ENCODE measurements at regions not wholly inside any gene's neighbourhood (a gene's known extent, or its start where the extent isn't known, plus 50 kb on each side); places are given as distances from the start of the nearest gene placed in this dataset.

- no peak overlapping the region for H3K4me2 ChIP-seq (ENCODE audit: low read depth, low read length)
- H3K9me1 ChIP-seq (ENCODE audit: insufficient read depth, low read length): no peaks in the 10 kb centered on the region
These were observed 545.8 kb upstream of the AUTS2 start for GRCh38 chr7:69052447-69052846.

More at GRCh38 chr7:69052447-69052846, 545.8 kb upstream of the AUTS2 start:
- ATAC-seq (ENCODE audit: low read depth): no peak
- Histone ChIP-seq H2AK9ac (replicated peaks; ENCODE audit: low read depth, low read length, poor library complexity) (no peak overlapping the region), H3K23ac (ENCODE audit: low read depth, low read length) (no peak overlapping the region), H4K20me1 (ENCODE audit: insufficient read depth, low read length) (no peaks in the 10 kb centered on the region), H3K27ac (ENCODE audit: insufficient read depth, low read length) (no peak overlapping the region), H2BK20ac (ENCODE audit: low read depth, low read length) (no peak overlapping the region), H3K56ac (ENCODE audit: extremely low read depth, insufficient read depth, low read length) (no peak overlapping the region), H3K4me3 (ENCODE audit: insufficient read depth, low read depth, low read length) (no peak overlapping the region), H4K8ac (ENCODE audit: low read depth in 2 of 2, low read length in 2 of 2) (no peak overlapping the region), H2BK15ac (ENCODE audit: low read depth, low read length) (no peak overlapping the region), H3K18ac (ENCODE audit: low read depth, low read length) (no peak overlapping the region), H3K79me1 (ENCODE audit: low read depth in 1 of 2, low read length in 2 of 2) (no peaks in the 10 kb centered on the region), H2AFZ (replicated peaks; ENCODE audit: low read length, poor library complexity) (no peak overlapping the region), H3K4me1 (ENCODE audit: control insufficient read depth, insufficient read depth, low read length) (no peaks in the 10 kb centered on the region), H3K9ac (ENCODE audit: low read depth, low read length) (no peak overlapping the region), H2BK120ac (ENCODE audit: low read depth, low read length) (no peak overlapping the region), H2BK5ac (ENCODE audit: low read depth, low read length, poor library complexity, severe bottlenecking) (no peak overlapping the region), H3K14ac (replicated peaks; ENCODE audit: low read depth, low read length) (no peak overlapping the region), H3K36me3 (ENCODE audit: control insufficient read depth, insufficient read depth, low read length) (no peaks in the 10 kb centered on the region), H3K27me3 (ENCODE audit: control insufficient read depth, insufficient read depth, low read length) (no peaks in the 10 kb centered on the region), H4K91ac (ENCODE audit: insufficient read depth, low read depth, low read length) (no peak overlapping the region), H3K9me3 (ENCODE audit: control insufficient read depth, insufficient read depth, low read length) (peaks cover 18% of the 10 kb centered on the region; the same call in 1 of the 2 replicates), H2AK5ac (ENCODE audit: low read depth, low read length) (no peak overlapping the region), H4K5ac (ENCODE audit: low read depth, low read length) (no peak overlapping the region), H3K4ac (ENCODE audit: low read depth, low read length) (no peak overlapping the region)
- no peak for DNase-seq
- CTCF ChIA-PET: no interaction called here
- dilution Hi-C loops (cut with HindIII; ENCODE audit: low sequenced_read_pairs, unreplicated experiment): no loop called here
- WGBS, 2 experiments (ENCODE audit: extremely low coverage in 2 of 2, insufficient read length in 1 of 2): 57% methylated on average over 3 of the region's 4 CpGs; no CpG with 5 or more reads in 1 of the 2 experiments
- TF ChIP-seq RFX5 (IDR thresholded peaks at IDR 0.05; ENCODE audit: low read depth, low read length) (no peak), RCOR1 (IDR thresholded peaks at IDR 0.05; ENCODE audit: insufficient replicate concordance, low read length) (no peak), SMC3 (IDR thresholded peaks at IDR 0.05; ENCODE audit: low read depth, low read length) (no peak), RAD21 (IDR thresholded peaks at IDR 0.05; ENCODE audit: low read length) (no peak), CHD1 (IDR thresholded peaks at IDR 0.05; ENCODE audit: low read depth, low read length) (no peak), MAZ (IDR thresholded peaks at IDR 0.05; ENCODE audit: borderline replicate concordance, low read depth, low read length) (no peak), MXI1 (IDR thresholded peaks at IDR 0.05; ENCODE audit: borderline replicate concordance, low read depth, low read length) (no peak), POLR2A (IDR thresholded peaks at IDR 0.05; ENCODE audit: low read depth, low read length) (no peak), NFE2L2 (IDR thresholded peaks at IDR 0.05; ENCODE audit: low read depth, low read length) (no peak)
- POLR2A ChIA-PET (ENCODE audit: unreplicated experiment): no interaction called here
- intact Hi-C loops (cut with micrococcal nuclease): no loop called here
- in situ Hi-C loops (cut with MboI; ENCODE audit: low sequenced_read_pairs): no loop called here
- no TSS peak for BruUV-seq (replicated peaks)

All from IMR-90 (cell line).